Endothelial cell of umbilical vein (primary cell): ENCODE measurements at regions not wholly inside any gene's neighbourhood (a gene's known extent, or its start where the extent isn't known, plus 50 kb on each side); places are given as distances from the start of the nearest gene placed in this dataset.

ENCODE experiments used
- BruUV-seq: library from RNA; stranded (reverse); fragments of 400-500 nt; replicated peaks from 2 replicates; lab custom pipeline; 2021; lab: Mats Ljungman, UMichigan
- CTCF ChIA-PET: fragments of 300-600, 350-600 bp; sonication (Branson Sonifier 250); formaldehyde crosslinking; loops from one replicate; lab custom pipeline; 2021; ENCODE audit warnings: antibody characterized with exemption, inconsistent platforms; lab: Charles Lee
- POLR2A ChIA-PET: fragments of 300-600, 350-600 bp; sonication (Branson Sonifier 250); formaldehyde crosslinking; loops from one replicate; lab custom pipeline; 2021; ENCODE audit warnings: antibody characterized with exemption, inconsistent platforms; lab: Charles Lee
- DNase-seq: peaks from one replicate; pipeline ENCODE4 v3.0.0-alpha.2; 2011; ENCODE audit warnings: low read depth, low spot score
- FAIRE-seq: peaks from 2 replicates; lab custom pipeline; 2011; peaks lifted over from hg19 to GRCh38; lab: Jason Lieb, UNC
- H2AFZ ChIP-seq: 2 replicates; pipeline ENCODE4 v1.6.0; 2012; ENCODE audit warnings: low read depth, low read length, control low read depth, inconsistent platforms
- H3K27ac ChIP-seq: 2 replicates; pipeline ENCODE4 v1.5.1; 2011; ENCODE audit warnings: low read depth, mild to moderate bottlenecking, control low read depth, low read length, moderate library complexity; ENCODE audit not compliant: insufficient read depth
- H3K27me3 ChIP-seq, 2 experiments: 2 replicates each; pipeline versions ENCODE4 v1.6.0 to v1.6.1; 2011; ENCODE audit warnings: low read length in 2 of 2, mixed read lengths in 1 of 2; ENCODE audit not compliant: control insufficient read depth in 2 of 2, insufficient read depth in 2 of 2
- H3K36me3 ChIP-seq, 2 experiments: 2 replicates in 1 of 2; 3 replicates in 1 of 2; pipeline ENCODE4 v1.5.1; 2011; ENCODE audit warnings: low read length in 2 of 2, mild to moderate bottlenecking in 1 of 2, moderate library complexity in 1 of 2; ENCODE audit not compliant: control insufficient read depth in 2 of 2, insufficient read depth in 2 of 2; ENCODE audit errors: extremely low read depth in 1 of 2
- H3K4me1 ChIP-seq: 3 replicates; pipeline ENCODE4 v1.5.1; 2011; ENCODE audit warnings: mild to moderate bottlenecking, low read length; ENCODE audit not compliant: control insufficient read depth, insufficient read depth; ENCODE audit errors: extremely low read depth
- H3K4me2 ChIP-seq: 2 replicates; pipeline ENCODE4 v1.6.1; 2011; ENCODE audit warnings: low read length, control low read depth, mixed read lengths; ENCODE audit not compliant: insufficient read depth
- H3K4me3 ChIP-seq, 3 experiments: fragments of 200-600 bp in 1 of 3; sonication (generic), shearing (Covaris generic) in 1 of 3; replicated peaks in 1 of 3; 2 replicates each; pipeline ENCODE4 v1.5.1; 2011 to 2016; ENCODE audit warnings: control low read depth in 3 of 3, low read length in 3 of 3, mild to moderate bottlenecking in 2 of 3, inconsistent platforms in 1 of 3, low read depth in 1 of 3, moderate library complexity in 1 of 3; ENCODE audit not compliant: insufficient read depth in 1 of 3
- H3K79me2 ChIP-seq: 2 replicates; pipeline ENCODE4 v1.6.0; 2012; ENCODE audit warnings: low read length, inconsistent platforms; ENCODE audit not compliant: control insufficient read depth, insufficient read depth
- H3K9ac ChIP-seq: replicated peaks from 2 replicates; pipeline ENCODE3; 2011; ENCODE audit warnings: low read length, control low read depth; ENCODE audit not compliant: insufficient read depth; ENCODE audit errors: extremely low read depth
- H3K9me1 ChIP-seq: replicated peaks from 3 replicates; pipeline ENCODE4 v1.6.0; 2011; ENCODE audit warnings: mild to moderate bottlenecking, low read length; ENCODE audit not compliant: control insufficient read depth, insufficient read depth; ENCODE audit errors: extremely low read depth
- H3K9me3 ChIP-seq: replicated peaks from 2 replicates; pipeline ENCODE4 v1.5.1; 2012; ENCODE audit warnings: low read length, inconsistent platforms; ENCODE audit not compliant: control insufficient read depth, insufficient read depth
- H4K20me1 ChIP-seq: replicated peaks from 2 replicates; pipeline ENCODE3; 2011; ENCODE audit warnings: mild to moderate bottlenecking, low read length; ENCODE audit not compliant: control insufficient read depth, insufficient read depth; ENCODE audit errors: extremely low read depth
- CTCF ChIP-seq, 2 donors: IDR thresholded peaks; 1 replicate in 1 of 2; 2 replicates in 1 of 2; pipeline ENCODE4 v1.5.1; 2011; ENCODE audit warnings: low read length in 2 of 2, mild to moderate bottlenecking in 2 of 2, moderate library complexity in 2 of 2, control low read depth in 1 of 2, inconsistent platforms in 1 of 2, low read depth in 1 of 2; ENCODE audit not compliant: insufficient read depth in 1 of 2; ENCODE audit errors: extremely low read depth in 1 of 2
- EZH2 ChIP-seq: IDR thresholded peaks from 2 replicates; pipeline ENCODE4 v1.6.1; 2012; ENCODE audit warnings: borderline replicate concordance, low read depth, mild to moderate bottlenecking, moderate library complexity, low read length, inconsistent platforms; ENCODE audit not compliant: severe bottlenecking
- FOS ChIP-seq: IDR thresholded peaks from 2 replicates; pipeline ENCODE4 v1.6.1; 2011; ENCODE audit warnings: mild to moderate bottlenecking, low read length, moderate library complexity, borderline replicate concordance; ENCODE audit not compliant: insufficient read depth
- GATA2 ChIP-seq: IDR thresholded peaks from 2 replicates; pipeline ENCODE4 v1.7.0; 2011; ENCODE audit warnings: low read depth, mild to moderate bottlenecking, moderate library complexity, mixed read lengths, low read length; ENCODE audit not compliant: insufficient read length, insufficient read depth
- JUN ChIP-seq: IDR thresholded peaks from 2 replicates; pipeline ENCODE4 v1.6.1; 2011; ENCODE audit warnings: borderline replicate concordance, low read depth; ENCODE audit not compliant: insufficient read length, insufficient read depth
- MAX ChIP-seq: IDR thresholded peaks from 2 replicates; pipeline ENCODE4 v1.6.1; 2011; ENCODE audit not compliant: insufficient read depth, insufficient read length
- MYC ChIP-seq: IDR thresholded peaks from one replicate; pipeline ENCODE4 v1.6.1; 2011; ENCODE audit warnings: mild to moderate bottlenecking, low read depth, low read length
- POLR2A ChIP-seq: IDR thresholded peaks from 2 replicates; pipeline ENCODE4 v1.6.1; 2012; ENCODE audit warnings: low read depth, mild to moderate bottlenecking, control low read depth, low read length
- POLR2AphosphoS5 ChIP-seq: IDR thresholded peaks from 2 replicates; pipeline ENCODE4 v1.6.1; 2012; ENCODE audit warnings: low read depth, mild to moderate bottlenecking, control low read depth, low read length, moderate library complexity; ENCODE audit not compliant: insufficient read depth
- dilution Hi-C: fragments of 300-500 bp; cut with MboI; formaldehyde crosslinking; loops from one replicate; pipeline ENCODE4 v1.15.0; 2019; ENCODE audit warnings: low sequenced_read_pairs; ENCODE audit not compliant: extremely low pct_ligation_motif_present
- intact Hi-C: fragments of 100-400 bp; cut with micrococcal nuclease; formaldehyde crosslinking; loops from one replicate; pipeline ENCODE4 v1.10.0; 2022

- POLR2A ChIA-PET, result no interaction called here
- TF ChIP-seq CTCF (IDR thresholded peaks at IDR 0.05; ENCODE audit: extremely low read depth in 1 of 2, insufficient read depth in 1 of 2, low read depth in 1 of 2, low read length in 2 of 2), result no peak
- no peak for TF ChIP-seq JUN
- no peak for TF ChIP-seq EZH2
- no peak for TF ChIP-seq POLR2AphosphoS5
- TF ChIP-seq FOS, result no peak
- no peak for TF ChIP-seq POLR2A
- no peak for TF ChIP-seq MYC
- TF ChIP-seq MAX, result no peak
- no peak for TF ChIP-seq GATA2
- Histone ChIP-seq H3K9me3 (no peaks in the 10 kb centered on the region), H3K79me2 (no peaks in the 10 kb centered on the region), H3K9ac (no peak overlapping the region), H3K4me3 (no peak overlapping the region), H3K4me2 (no peak overlapping the region), H3K27ac (no peak overlapping the region), H3K36me3 (no peaks in the 10 kb centered on the region), H3K9me1 (no peaks in the 10 kb centered on the region), H3K4me1 (no peaks in the 10 kb centered on the region), H3K27me3 (no peaks in the 10 kb centered on the region), H4K20me1 (no peaks in the 10 kb centered on the region), H2AFZ (no peak overlapping the region)
- dilution Hi-C loops (no loop called here), intact Hi-C loops (no loop called here)
- CTCF ChIA-PET, result no interaction called here
- FAIRE-seq (no peak), DNase-seq (no peak)
- no TSS peak for BruUV-seq
Measured at GRCh38 chr13:110028311-110028710, 241.9 kb upstream of the IRS2 start.
